ENCODE measurements at regions not wholly inside any gene's neighbourhood (a gene's known extent, or its start where the extent isn't known, plus 50 kb on each side); places are given as distances from the start of the nearest gene placed in this dataset.

DNA sequence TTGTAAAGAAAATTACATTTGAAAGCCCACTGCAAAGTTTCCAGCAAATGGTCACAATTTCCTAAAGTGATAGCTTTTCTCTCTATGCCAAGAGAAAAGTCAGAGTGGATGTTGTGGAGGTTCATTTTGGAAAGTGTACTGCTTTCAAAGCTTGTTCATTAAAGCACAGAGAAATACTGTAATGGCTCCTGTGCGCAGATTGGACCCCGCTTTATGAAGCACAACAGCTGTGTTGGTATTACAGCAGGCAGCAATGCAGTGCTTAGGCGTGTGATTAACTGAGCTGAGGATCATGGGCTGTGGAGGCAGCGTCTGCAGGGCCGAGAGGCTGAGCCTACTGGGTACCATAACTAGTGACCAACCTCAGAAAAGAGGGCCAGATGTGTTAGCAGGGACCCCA is 478.4 kb upstream of the CFAP20DC start:
- no peak overlapping the region for H3K27ac Mint-ChIP-seq
- no peak for ATAC-seq
- H4K20me1 ChIP-seq (replicated peaks; ENCODE audit: insufficient read depth), result no peaks in the 10 kb centered on the region
- no peaks in the 10 kb centered on the region for H3K36me3 Mint-ChIP-seq (ENCODE audit: low read depth)
- no peaks in the 10 kb centered on the region for H3K9me2 ChIP-seq (ENCODE audit: insufficient read depth)
- no peaks in the 10 kb centered on the region; the same call in 2 of the 3 replicates for H3K4me1 Mint-ChIP-seq
- no peak overlapping the region for H3K4me2 ChIP-seq
- H3K27ac ChIP-seq (ENCODE audit: low read depth), result no peak overlapping the region
- no peaks in the 10 kb centered on the region for H3K9me3 Mint-ChIP-seq
- no peaks in the 10 kb centered on the region for H3K79me2 ChIP-seq (replicated peaks; ENCODE audit: insufficient read depth)
- no peak overlapping the region for H3K4me3 Mint-ChIP-seq
- H3K27me3 Mint-ChIP-seq (ENCODE audit: insufficient read depth, low read depth, poor library complexity), result peaks cover 3% of the 10 kb centered on the region
- no peaks in the 10 kb centered on the region for H3K27me3 ChIP-seq (ENCODE audit: insufficient read depth)
- no peak overlapping the region for H3K4me3 ChIP-seq
- no peaks in the 10 kb centered on the region for H3F3A ChIP-seq (replicated peaks; ENCODE audit: low read depth)
- peak overlapping the region; percentile 83 for H2AFZ ChIP-seq
- H3K4me1 ChIP-seq (ENCODE audit: insufficient read depth), result no peaks in the 10 kb centered on the region
- H3K36me3 ChIP-seq (ENCODE audit: insufficient read depth), result no peaks in the 10 kb centered on the region
- no peak for TF ChIP-seq JUNB (IDR thresholded peaks at IDR 0.05; ENCODE audit: unreplicated experiment)
- TF ChIP-seq EZH2 (IDR thresholded peaks at IDR 0.05; ENCODE audit: low read depth, unreplicated experiment), result no peak
- TF ChIP-seq, protein P1, sequence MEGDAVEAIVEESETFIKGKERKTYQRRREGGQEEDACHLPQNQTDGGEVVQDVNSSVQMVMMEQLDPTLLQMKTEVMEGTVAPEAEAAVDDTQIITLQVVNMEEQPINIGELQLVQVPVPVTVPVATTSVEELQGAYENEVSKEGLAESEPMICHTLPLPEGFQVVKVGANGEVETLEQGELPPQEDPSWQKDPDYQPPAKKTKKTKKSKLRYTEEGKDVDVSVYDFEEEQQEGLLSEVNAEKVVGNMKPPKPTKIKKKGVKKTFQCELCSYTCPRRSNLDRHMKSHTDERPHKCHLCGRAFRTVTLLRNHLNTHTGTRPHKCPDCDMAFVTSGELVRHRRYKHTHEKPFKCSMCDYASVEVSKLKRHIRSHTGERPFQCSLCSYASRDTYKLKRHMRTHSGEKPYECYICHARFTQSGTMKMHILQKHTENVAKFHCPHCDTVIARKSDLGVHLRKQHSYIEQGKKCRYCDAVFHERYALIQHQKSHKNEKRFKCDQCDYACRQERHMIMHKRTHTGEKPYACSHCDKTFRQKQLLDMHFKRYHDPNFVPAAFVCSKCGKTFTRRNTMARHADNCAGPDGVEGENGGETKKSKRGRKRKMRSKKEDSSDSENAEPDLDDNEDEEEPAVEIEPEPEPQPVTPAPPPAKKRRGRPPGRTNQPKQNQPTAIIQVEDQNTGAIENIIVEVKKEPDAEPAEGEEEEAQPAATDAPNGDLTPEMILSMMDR (conservative IDR thresholded peaks at IDR 0.05; ENCODE audit: low read depth in 2 of 2), result no peak
- TF ChIP-seq ZNF114 (CRISPR knock-in tag; IDR thresholded peaks at IDR 0.05), result no peak
- no peak for TF ChIP-seq EZH2phosphoT487 (IDR thresholded peaks at IDR 0.05; ENCODE audit: unreplicated experiment)
- DNase-seq (ENCODE audit: low spot score), result no peak

DNA sequence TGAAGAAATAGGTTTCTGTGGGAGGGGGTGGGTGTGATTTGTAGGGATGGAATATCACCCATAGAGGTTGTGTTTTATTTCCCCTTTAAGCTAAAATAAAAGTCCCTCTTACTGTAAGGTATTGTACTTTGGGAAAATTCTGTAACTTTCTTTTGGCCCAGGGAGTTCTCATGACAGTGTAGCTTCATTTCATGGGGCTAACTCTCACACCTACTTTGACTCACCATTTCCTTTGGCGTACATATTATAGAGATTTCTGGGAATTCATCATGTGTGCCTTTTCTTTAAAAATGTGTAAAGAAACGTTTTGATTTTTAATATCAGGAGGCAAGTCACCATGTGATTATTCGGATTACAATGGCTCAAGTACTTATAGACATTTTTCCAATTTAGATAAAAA is 477.7 kb upstream of the CFAP20DC start:
- H3K36me3 ChIP-seq (ENCODE audit: insufficient read depth), result no peaks in the 10 kb centered on the region
- H3K4me2 ChIP-seq, result no peak overlapping the region
- no peak overlapping the region for H3K27ac Mint-ChIP-seq
- no peak overlapping the region for H3K27ac ChIP-seq (ENCODE audit: low read depth)
- H2AFZ ChIP-seq, result no peak overlapping the region
- H3K4me3 ChIP-seq, result no peak overlapping the region
- H3K36me3 Mint-ChIP-seq (ENCODE audit: low read depth), result no peaks in the 10 kb centered on the region
- no peak overlapping the region for H3K4me3 Mint-ChIP-seq
- H3K4me1 Mint-ChIP-seq, result no peaks in the 10 kb centered on the region
- peaks cover 2% of the 10 kb centered on the region for H3K27me3 Mint-ChIP-seq (ENCODE audit: insufficient read depth, low read depth, poor library complexity)
- no peaks in the 10 kb centered on the region for H3F3A ChIP-seq (replicated peaks; ENCODE audit: low read depth)
- DNase-seq (ENCODE audit: low spot score) (no peak), ATAC-seq (no peak)
- no peaks in the 10 kb centered on the region for H3K27me3 ChIP-seq (ENCODE audit: insufficient read depth)
- no peaks in the 10 kb centered on the region for H3K9me3 Mint-ChIP-seq
- no peaks in the 10 kb centered on the region for H3K9me2 ChIP-seq (ENCODE audit: insufficient read depth)
- H3K79me2 ChIP-seq (replicated peaks; ENCODE audit: insufficient read depth), result no peaks in the 10 kb centered on the region
- no peaks in the 10 kb centered on the region for H3K4me1 ChIP-seq (ENCODE audit: insufficient read depth)
- H4K20me1 ChIP-seq (replicated peaks; ENCODE audit: insufficient read depth), result no peaks in the 10 kb centered on the region
- TF ChIP-seq, protein P1 (conservative IDR thresholded peaks at IDR 0.05; ENCODE audit: low read depth in 2 of 2), result no peak
- TF ChIP-seq STAT1 (IDR thresholded peaks at IDR 0.05; ENCODE audit: unreplicated experiment), result no peak
- TF ChIP-seq JUNB (IDR thresholded peaks at IDR 0.05; ENCODE audit: unreplicated experiment), result no peak
- TF ChIP-seq EZH2 (IDR thresholded peaks at IDR 0.05; ENCODE audit: low read depth, unreplicated experiment), result no peak
- TF ChIP-seq, protein P2, sequence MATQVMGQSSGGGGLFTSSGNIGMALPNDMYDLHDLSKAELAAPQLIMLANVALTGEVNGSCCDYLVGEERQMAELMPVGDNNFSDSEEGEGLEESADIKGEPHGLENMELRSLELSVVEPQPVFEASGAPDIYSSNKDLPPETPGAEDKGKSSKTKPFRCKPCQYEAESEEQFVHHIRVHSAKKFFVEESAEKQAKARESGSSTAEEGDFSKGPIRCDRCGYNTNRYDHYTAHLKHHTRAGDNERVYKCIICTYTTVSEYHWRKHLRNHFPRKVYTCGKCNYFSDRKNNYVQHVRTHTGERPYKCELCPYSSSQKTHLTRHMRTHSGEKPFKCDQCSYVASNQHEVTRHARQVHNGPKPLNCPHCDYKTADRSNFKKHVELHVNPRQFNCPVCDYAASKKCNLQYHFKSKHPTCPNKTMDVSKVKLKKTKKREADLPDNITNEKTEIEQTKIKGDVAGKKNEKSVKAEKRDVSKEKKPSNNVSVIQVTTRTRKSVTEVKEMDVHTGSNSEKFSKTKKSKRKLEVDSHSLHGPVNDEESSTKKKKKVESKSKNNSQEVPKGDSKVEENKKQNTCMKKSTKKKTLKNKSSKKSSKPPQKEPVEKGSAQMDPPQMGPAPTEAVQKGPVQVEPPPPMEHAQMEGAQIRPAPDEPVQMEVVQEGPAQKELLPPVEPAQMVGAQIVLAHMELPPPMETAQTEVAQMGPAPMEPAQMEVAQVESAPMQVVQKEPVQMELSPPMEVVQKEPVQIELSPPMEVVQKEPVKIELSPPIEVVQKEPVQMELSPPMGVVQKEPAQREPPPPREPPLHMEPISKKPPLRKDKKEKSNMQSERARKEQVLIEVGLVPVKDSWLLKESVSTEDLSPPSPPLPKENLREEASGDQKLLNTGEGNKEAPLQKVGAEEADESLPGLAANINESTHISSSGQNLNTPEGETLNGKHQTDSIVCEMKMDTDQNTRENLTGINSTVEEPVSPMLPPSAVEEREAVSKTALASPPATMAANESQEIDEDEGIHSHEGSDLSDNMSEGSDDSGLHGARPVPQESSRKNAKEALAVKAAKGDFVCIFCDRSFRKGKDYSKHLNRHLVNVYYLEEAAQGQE (IDR thresholded peaks at IDR 0.05; ENCODE audit: unreplicated experiment), result no peak
- TF ChIP-seq CREB1 (CRISPR knock-in tag; IDR thresholded peaks at IDR 0.05; ENCODE audit: low read depth), result no peak
- TF ChIP-seq ZNF331 (CRISPR knock-in tag; IDR thresholded peaks at IDR 0.05; ENCODE audit: low read depth), result no peak
